Urinary bladder (tissue), 3 donors: ENCODE measurements at regions not wholly inside any gene's neighbourhood (a gene's known extent, or its start where the extent isn't known, plus 50 kb on each side); places are given as distances from the start of the nearest gene placed in this dataset.

Experiments
- DNase-seq: peaks from one replicate; pipeline ENCODE4 v3.0.0-alpha.2; 2015; ENCODE audit errors: extremely low spot score
- H3K27ac ChIP-seq: one replicate; pipeline ENCODE4 v1.5.1; 2013; ENCODE audit warnings: low read depth, mild to moderate bottlenecking, moderate library complexity
- H3K36me3 ChIP-seq: one replicate; pipeline ENCODE4 v1.6.1; 2013; ENCODE audit warnings: mild to moderate bottlenecking, moderate library complexity; ENCODE audit not compliant: insufficient read depth
- H3K4me1 ChIP-seq: one replicate; pipeline ENCODE4 v1.6.1; 2013; ENCODE audit warnings: mild to moderate bottlenecking, moderate library complexity; ENCODE audit not compliant: insufficient read depth
- H3K4me3 ChIP-seq: one replicate; pipeline ENCODE4 v1.5.1; 2013; ENCODE audit warnings: low read depth, low read length
- WGBS: extraction: QIAGEN DNeasy Blood & Tissue Kit; methylation state at CpG from one replicate; pipeline ENCODE4 v1.1.7; 2013; 5-methylcytosine and 5-hydroxymethylcytosine counted together
- donor health status: healthy with polysubstance abuse.
- donor health status: healthy.

DNA sequence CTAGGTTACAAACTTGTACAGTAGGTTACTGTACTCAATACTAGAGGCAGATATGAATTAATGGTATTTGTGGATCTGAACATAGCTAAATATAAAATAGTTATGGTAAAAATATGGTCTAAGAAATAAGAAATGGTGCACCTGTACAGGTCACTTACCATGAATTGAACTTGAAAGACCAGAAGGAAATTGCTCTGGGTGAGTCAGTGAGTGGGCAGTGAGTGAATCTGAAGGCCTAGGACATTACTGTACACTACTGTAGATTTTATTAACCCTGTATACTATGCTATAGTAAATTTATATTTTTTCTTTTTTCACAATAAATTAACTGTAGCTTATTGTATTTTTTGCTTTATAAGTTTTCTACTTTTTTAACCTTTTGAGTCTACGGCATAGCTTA lies 1020.4 kb downstream of the CDH18 start:
- DNase-seq: no peak
- Histone ChIP-seq H3K36me3 (no peaks in the 10 kb centered on the region), H3K27ac (no peak overlapping the region), H3K4me3 (no peak overlapping the region), H3K4me1 (no peaks in the 10 kb centered on the region)
- 92% methylated on average over 1 of the region's 1 CpG for WGBS

- no peaks in the 10 kb centered on the region for H3K4me1 ChIP-seq
- 69% methylated on average over 6 of the region's 6 CpGs for WGBS
- H3K36me3 ChIP-seq: no peaks in the 10 kb centered on the region
- no peak overlapping the region for H3K4me3 ChIP-seq
- no peak for DNase-seq
- no peak overlapping the region for H3K27ac ChIP-seq
These were observed 1019.0 kb downstream of the CDH18 start for GRCh38 chr5:18968966-18969365.

GRCh38 chr5:18970000-18970399 lies 1018.0 kb downstream of the CDH18 start:
- Histone ChIP-seq H3K4me1 (no peaks in the 10 kb centered on the region), H3K4me3 (no peak overlapping the region), H3K36me3 (no peaks in the 10 kb centered on the region), H3K27ac (no peak overlapping the region)
- no peak for DNase-seq
- whole genome bisulfite sequencing: 85% methylated on average over 5 of the region's 5 CpGs

- Histone ChIP-seq H3K27ac (no peak overlapping the region), H3K36me3 (no peaks in the 10 kb centered on the region), H3K4me1 (no peaks in the 10 kb centered on the region), H3K4me3 (no peak overlapping the region)
- no peak for DNase-seq
- 57% methylated on average over 3 of the region's 3 CpGs for WGBS
These were observed 1015.8 kb downstream of the CDH18 start for GRCh38 chr5:18972177-18972576.

GRCh38 chr5:18975624-18976023 lies 1012.4 kb downstream of the CDH18 start:
- DNase-seq: no peak
- Histone ChIP-seq H3K27ac (no peak overlapping the region), H3K4me3 (no peak overlapping the region), H3K4me1 (no peaks in the 10 kb centered on the region), H3K36me3 (no peaks in the 10 kb centered on the region)
- WGBS: 72% methylated on average over 5 of the region's 5 CpGs

GRCh38 chr5:18977880-18978279 lies 1010.1 kb downstream of the CDH18 start:
- Histone ChIP-seq H3K4me3 (no peak overlapping the region), H3K36me3 (no peaks in the 10 kb centered on the region), H3K4me1 (no peaks in the 10 kb centered on the region), H3K27ac (no peak overlapping the region)
- no peak for DNase-seq
- WGBS: 100% methylated on average over 1 of the region's 1 CpG

DNA sequence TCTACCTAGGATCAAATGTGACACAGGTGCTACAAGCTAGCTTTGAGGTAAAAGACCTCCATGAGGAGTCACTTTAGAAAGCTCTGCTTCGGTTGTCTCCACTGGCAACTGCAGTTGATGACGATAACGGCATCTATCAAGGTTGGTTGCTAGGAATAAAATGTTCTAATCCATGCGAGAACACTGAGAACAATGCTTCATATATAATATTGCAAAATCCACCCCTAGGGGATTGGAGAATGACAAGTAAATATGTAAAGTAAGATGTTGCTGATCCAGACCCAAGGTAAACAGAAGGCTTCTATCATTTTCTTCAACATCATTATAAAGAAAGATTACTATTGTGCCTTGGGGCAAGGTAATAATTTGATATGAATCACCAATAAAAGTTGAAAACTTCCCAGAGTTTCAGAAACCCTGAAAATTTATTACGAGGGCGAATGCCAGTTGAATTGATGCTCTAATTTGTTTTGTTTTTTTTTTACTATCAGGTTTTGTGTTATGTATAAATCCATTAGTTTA lies 1003.4 kb downstream of the CDH18 start:
- H3K4me1 ChIP-seq: no peaks in the 10 kb centered on the region
- 82% methylated on average over 6 of the region's 6 CpGs for WGBS
- H3K4me3 ChIP-seq: no peak overlapping the region
- no peak overlapping the region for H3K27ac ChIP-seq
- no peak for DNase-seq
- H3K36me3 ChIP-seq: no peaks in the 10 kb centered on the region

GRCh38 chr5:18985171-18985758 lies 1002.7 kb downstream of the CDH18 start:
- Histone ChIP-seq H3K4me1 (no peaks in the 10 kb centered on the region), H3K4me3 (no peak overlapping the region), H3K27ac (no peak overlapping the region), H3K36me3 (no peaks in the 10 kb centered on the region)
- DNase-seq: no peak
- 48% methylated on average over 5 of the region's 5 CpGs for WGBS

DNA sequence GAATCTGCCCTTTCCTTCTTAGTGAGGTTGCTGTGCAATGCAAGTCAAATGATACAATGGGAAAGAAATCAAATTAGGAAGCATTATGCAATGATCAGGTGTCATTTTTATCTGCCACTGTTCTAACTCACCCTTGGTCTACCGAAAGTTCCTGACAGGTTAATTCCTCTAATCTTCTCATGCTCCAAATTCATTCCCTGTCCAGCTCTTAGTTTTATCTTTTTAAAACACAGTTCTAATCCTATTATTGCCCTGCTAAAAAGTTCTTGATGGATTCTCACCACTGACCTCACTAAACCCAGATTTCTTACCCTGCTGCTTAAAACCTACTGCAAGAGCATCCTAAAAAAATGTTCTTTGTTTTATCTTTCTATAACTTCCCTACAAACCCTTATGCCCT lies 1000.9 kb downstream of the CDH18 start:
- 30% methylated on average over 1 of the region's 1 CpG for WGBS

GRCh38 chr5:18990852-18991251 lies 997.1 kb downstream of the CDH18 start:
- 65% methylated on average over 1 of the region's 1 CpG for WGBS
- no peak overlapping the region for H3K4me3 ChIP-seq
- H3K36me3 ChIP-seq: no peaks in the 10 kb centered on the region
- no peak overlapping the region for H3K27ac ChIP-seq
- no peak for DNase-seq
- no peaks in the 10 kb centered on the region for H3K4me1 ChIP-seq

More for the DNA sequence above, 1000.9 kb downstream of the CDH18 start:
- Histone ChIP-seq H3K4me1 (no peaks in the 10 kb centered on the region), H3K36me3 (no peaks in the 10 kb centered on the region), H3K4me3 (no peak overlapping the region), H3K27ac (no peak overlapping the region)
- DNase-seq: no peak

DNA sequence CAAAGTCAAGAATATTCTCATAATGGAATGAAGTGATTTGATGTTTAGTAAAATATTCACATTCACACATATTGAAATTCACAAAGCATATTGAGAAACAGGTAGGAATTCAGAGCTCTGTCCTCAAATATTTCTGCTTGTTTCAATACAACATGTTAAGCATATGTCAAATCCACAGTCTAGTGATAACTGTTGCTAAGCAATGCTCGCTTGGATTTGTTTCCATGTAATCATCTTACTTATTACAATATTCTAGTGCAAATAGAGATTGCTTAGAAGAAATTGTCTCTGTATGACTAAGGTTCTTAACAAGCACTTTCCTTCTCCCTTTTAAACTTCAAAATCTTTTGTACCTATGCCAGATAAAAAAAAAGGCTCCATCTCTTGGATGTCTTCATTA lies 995.7 kb downstream of the CDH18 start:
- DNase-seq: no peak
- no peak overlapping the region for H3K4me3 ChIP-seq
- H3K4me1 ChIP-seq: no peaks in the 10 kb centered on the region
- H3K36me3 ChIP-seq: no peaks in the 10 kb centered on the region
- whole genome bisulfite sequencing: 43% methylated on average over 1 of the region's 1 CpG
- H3K27ac ChIP-seq: no peak overlapping the region

DNA sequence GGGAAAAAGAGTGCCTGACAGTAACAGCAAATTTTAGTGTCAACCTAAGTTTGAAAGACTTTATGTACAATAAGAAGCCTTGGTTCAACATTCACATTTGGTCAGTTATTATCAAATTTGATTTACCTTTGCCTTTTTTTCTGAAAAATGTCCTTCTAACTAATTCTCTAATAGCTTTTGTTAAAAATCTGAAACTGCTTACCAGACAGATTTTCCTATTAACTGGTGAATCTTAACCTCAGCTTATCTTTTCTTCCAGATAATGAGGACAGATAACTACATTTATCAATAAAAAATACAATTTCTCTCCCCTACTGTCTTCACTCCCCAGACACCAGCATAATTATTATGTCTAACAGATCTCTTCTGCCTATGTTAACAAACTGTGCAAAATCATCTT lies 988.5 kb downstream of the CDH18 start:
- H3K4me1 ChIP-seq: no peaks in the 10 kb centered on the region
- no peak overlapping the region for H3K4me3 ChIP-seq
- no peak for DNase-seq
- H3K36me3 ChIP-seq: no peaks in the 10 kb centered on the region
- no peak overlapping the region for H3K27ac ChIP-seq

- no peaks in the 10 kb centered on the region for H3K4me1 ChIP-seq
- no peak overlapping the region for H3K27ac ChIP-seq
- no peak for DNase-seq
- WGBS: 57% methylated on average over 1 of the region's 1 CpG
- H3K4me3 ChIP-seq: no peak overlapping the region
- H3K36me3 ChIP-seq: no peaks in the 10 kb centered on the region
These were observed 986.9 kb downstream of the CDH18 start for GRCh38 chr5:19001054-19001453.

- WGBS: 55% methylated on average over 2 of the region's 2 CpGs
- H3K27ac ChIP-seq: no peak overlapping the region
- DNase-seq: no peak
- no peaks in the 10 kb centered on the region for H3K36me3 ChIP-seq
- H3K4me1 ChIP-seq: no peaks in the 10 kb centered on the region
- no peak overlapping the region for H3K4me3 ChIP-seq
These were observed 986.5 kb downstream of the CDH18 start for GRCh38 chr5:19001539-19001938.

DNA sequence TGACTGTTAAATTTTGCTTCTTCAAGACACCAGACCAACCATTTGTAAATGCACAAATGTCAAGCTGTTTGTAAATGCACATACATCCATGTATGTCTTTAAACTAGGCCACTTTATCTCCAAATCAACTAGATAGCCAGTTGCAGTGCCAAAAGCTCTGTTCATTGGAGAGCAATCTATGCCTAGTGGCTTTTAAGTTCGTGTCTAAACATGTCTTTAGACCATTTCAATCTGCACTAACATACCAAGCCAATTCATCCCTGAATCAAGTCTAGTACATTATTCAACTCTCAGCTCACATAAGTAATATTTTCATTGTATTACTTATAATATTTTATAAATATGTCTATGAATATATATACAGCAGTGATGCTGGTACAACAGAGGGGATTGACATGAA lies 985.9 kb downstream of the CDH18 start:
- no peak overlapping the region for H3K27ac ChIP-seq
- WGBS: 23% methylated on average over 1 of the region's 1 CpG
- H3K4me3 ChIP-seq: no peak overlapping the region
- H3K4me1 ChIP-seq: no peaks in the 10 kb centered on the region
- no peak for DNase-seq
- H3K36me3 ChIP-seq: no peaks in the 10 kb centered on the region
